Skeletal muscle tissue (tissue), 3 donors: ENCODE measurements at regions not wholly inside any gene's neighbourhood (a gene's known extent, or its start where the extent isn't known, plus 50 kb on each side); places are given as distances from the start of the nearest gene placed in this dataset.

Source experiments
- H3K27ac ChIP-seq: one replicate; pipeline ENCODE4 v1.7.0; 2013; ENCODE audit warnings: mild to moderate bottlenecking, low read depth, low read length, inconsistent platforms
- H3K27me3 ChIP-seq, 3 donors: one replicate each; pipeline ENCODE4 v1.7.0; 2013; ENCODE audit warnings: low read length in 3 of 3; ENCODE audit not compliant: control insufficient read depth in 3 of 3, insufficient read depth in 3 of 3
- H3K36me3 ChIP-seq, 3 donors: one replicate each; pipeline ENCODE4 v1.7.0; 2013; ENCODE audit warnings: low read length in 3 of 3; ENCODE audit not compliant: control insufficient read depth in 3 of 3, insufficient read depth in 3 of 3
- H3K4me1 ChIP-seq, 3 donors: one replicate each; pipeline ENCODE4 v1.7.0; 2013; ENCODE audit warnings: low read length in 3 of 3, mild to moderate bottlenecking in 3 of 3; ENCODE audit not compliant: control insufficient read depth in 3 of 3, insufficient read depth in 3 of 3
- H3K4me3 ChIP-seq, 3 donors: one replicate each; pipeline ENCODE4 v1.7.0; 2013; ENCODE audit warnings: low read length in 3 of 3
- H3K9ac ChIP-seq, 3 donors: one replicate each; pipeline ENCODE4 v1.7.0; 2013; ENCODE audit warnings: low read length in 3 of 3, mild to moderate bottlenecking in 3 of 3, moderate library complexity in 2 of 3, low read depth in 1 of 3
- H3K9me3 ChIP-seq, 3 donors: one replicate each; pipeline ENCODE4 v1.7.0; 2013; ENCODE audit warnings: low read length in 3 of 3; ENCODE audit not compliant: control insufficient read depth in 3 of 3
- donor health status: Osteomylitis.

DNA sequence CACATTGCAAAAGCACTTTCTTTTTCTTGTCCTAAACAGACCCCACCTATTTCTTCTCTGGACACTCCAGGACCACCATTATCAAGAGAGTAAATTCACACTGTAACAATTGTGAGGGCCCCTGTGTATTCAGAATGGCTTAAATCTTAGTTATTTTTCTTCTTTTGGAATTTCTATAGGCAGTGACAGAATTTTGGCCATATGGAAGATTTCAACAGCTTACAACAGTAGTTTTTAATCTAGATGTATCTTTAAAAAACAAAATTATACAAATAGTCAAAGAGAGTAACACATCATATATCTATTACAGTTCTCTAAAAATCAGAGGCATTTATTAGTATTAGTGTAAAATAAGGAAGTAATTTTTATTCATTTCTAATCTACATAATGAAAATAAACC lies 482.1 kb downstream of the LIG4 start:
- Histone ChIP-seq H3K4me1 (no peaks in the 10 kb centered on the region), H3K27me3 (no peaks in the 10 kb centered on the region), H3K9me3 (no peaks in the 10 kb centered on the region), H3K27ac (no peak overlapping the region), H3K36me3 (no peaks in the 10 kb centered on the region), H3K4me3 (no peak overlapping the region), H3K9ac (no peak overlapping the region)

DNA sequence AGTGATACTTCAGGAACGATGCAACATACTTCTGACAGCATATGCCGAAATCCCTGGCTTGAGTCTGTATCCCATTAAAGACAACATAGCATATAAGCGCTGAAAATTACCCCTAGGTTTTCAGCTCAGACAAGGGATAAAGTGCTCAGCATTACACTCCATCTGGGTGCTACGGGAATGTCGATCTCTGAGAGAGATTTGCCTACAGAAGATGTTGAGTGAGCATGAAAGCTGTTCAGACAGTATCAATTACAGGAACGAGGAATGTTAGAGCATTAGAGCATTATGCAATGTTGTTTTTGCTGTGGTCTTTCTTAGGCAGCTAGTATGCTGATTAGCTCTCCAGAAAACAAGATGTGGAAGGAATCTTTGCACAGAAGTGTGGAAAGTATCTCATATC lies 484.5 kb downstream of the LIG4 start:
- Histone ChIP-seq H3K36me3 (no peaks in the 10 kb centered on the region), H3K27ac (no peak overlapping the region), H3K9ac (no peak overlapping the region), H3K9me3 (no peaks in the 10 kb centered on the region), H3K4me3 (no peak overlapping the region), H3K4me1 (no peaks in the 10 kb centered on the region), H3K27me3 (no peaks in the 10 kb centered on the region)

GRCh38 chr13:107721125-107721869 lies 494.0 kb downstream of the LIG4 start:
- H3K36me3 ChIP-seq = no peaks in the 10 kb centered on the region
- no peaks in the 10 kb centered on the region for H3K4me1 ChIP-seq
- H3K9ac ChIP-seq = no peak overlapping the region
- H3K4me3 ChIP-seq = no peak overlapping the region
- H3K27ac ChIP-seq = no peak overlapping the region
- no peaks in the 10 kb centered on the region for H3K9me3 ChIP-seq
- no peaks in the 10 kb centered on the region for H3K27me3 ChIP-seq

- Histone ChIP-seq H3K4me3 (no peak overlapping the region), H3K4me1 (no peaks in the 10 kb centered on the region), H3K27me3 (no peaks in the 10 kb centered on the region)
These were observed 498.6 kb downstream of the LIG4 start for GRCh38 chr13:107716741-107717140.

GRCh38 chr13:107716241-107716640 lies 499.1 kb downstream of the LIG4 start:
- no peaks in the 10 kb centered on the region for H3K36me3 ChIP-seq
- no peaks in the 10 kb centered on the region for H3K4me1 ChIP-seq
- no peaks in the 10 kb centered on the region for H3K9me3 ChIP-seq
- H3K27ac ChIP-seq = no peak overlapping the region
- no peak overlapping the region for H3K9ac ChIP-seq
- no peaks in the 10 kb centered on the region for H3K27me3 ChIP-seq
- no peak overlapping the region for H3K4me3 ChIP-seq

More at GRCh38 chr13:107716741-107717140, 498.6 kb downstream of the LIG4 start:
- Histone ChIP-seq H3K36me3 (no peaks in the 10 kb centered on the region), H3K27ac (no peak overlapping the region), H3K9ac (no peak overlapping the region), H3K9me3 (no peaks in the 10 kb centered on the region)

- Histone ChIP-seq H3K9me3 (no peaks in the 10 kb centered on the region), H3K4me1 (no peaks in the 10 kb centered on the region), H3K27me3 (no peaks in the 10 kb centered on the region), H3K9ac (no peak overlapping the region), H3K27ac (no peak overlapping the region), H3K4me3 (no peak overlapping the region), H3K36me3 (no peaks in the 10 kb centered on the region)
These were observed 499.8 kb downstream of the LIG4 start for GRCh38 chr13:107715496-107715895.

DNA sequence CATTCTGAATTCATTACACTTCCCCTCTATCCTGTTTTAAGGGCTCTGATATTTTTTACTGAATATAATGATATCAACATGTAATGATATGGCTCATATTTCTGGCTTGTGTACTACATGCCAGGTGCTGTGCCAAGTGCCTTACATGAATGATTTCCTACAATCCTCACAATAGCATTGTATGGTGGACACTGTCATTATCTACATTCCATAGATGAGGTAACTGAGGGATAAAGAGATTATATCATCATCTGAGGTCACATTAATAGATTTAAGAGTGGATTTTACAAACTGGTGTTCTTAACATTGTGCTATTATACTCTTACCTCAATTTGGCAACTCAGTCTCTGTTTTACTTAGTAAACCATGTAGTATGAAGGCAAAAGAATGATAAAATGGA lies 502.0 kb downstream of the LIG4 start:
- H3K9ac ChIP-seq = no peak overlapping the region
- no peaks in the 10 kb centered on the region for H3K4me1 ChIP-seq
- no peak overlapping the region for H3K4me3 ChIP-seq
- H3K36me3 ChIP-seq = no peaks in the 10 kb centered on the region
- H3K27me3 ChIP-seq = no peaks in the 10 kb centered on the region
- no peaks in the 10 kb centered on the region for H3K9me3 ChIP-seq
- no peak overlapping the region for H3K27ac ChIP-seq

GRCh38 chr13:107712145-107712860 lies 503.0 kb downstream of the LIG4 start:
- Histone ChIP-seq H3K9ac (no peak overlapping the region), H3K4me3 (no peak overlapping the region), H3K27me3 (no peaks in the 10 kb centered on the region), H3K36me3 (no peaks in the 10 kb centered on the region), H3K4me1 (no peaks in the 10 kb centered on the region), H3K9me3 (no peaks in the 10 kb centered on the region), H3K27ac (no peak overlapping the region)

DNA sequence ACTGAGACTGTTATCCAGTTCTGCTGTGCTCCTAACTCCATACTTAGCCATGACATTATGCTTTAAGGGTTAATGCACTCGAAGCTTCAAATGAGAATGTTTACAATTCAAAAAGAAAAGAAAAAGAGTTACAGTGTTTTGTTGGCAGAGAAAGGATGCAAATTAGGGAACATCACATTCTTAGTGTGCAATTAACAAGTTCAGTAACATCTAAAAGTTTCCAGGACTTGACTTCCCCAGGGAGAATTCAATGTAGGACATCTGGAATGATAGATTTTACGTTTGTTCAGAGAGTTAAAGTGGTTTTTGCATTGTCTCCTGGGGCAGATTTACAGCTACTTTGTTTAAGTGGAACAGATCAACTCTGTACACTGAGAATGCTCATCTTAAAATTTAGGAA lies 525.2 kb downstream of the LIG4 start:
- Histone ChIP-seq H3K4me3 (no peak overlapping the region), H3K9me3 (no peaks in the 10 kb centered on the region), H3K9ac (no peak overlapping the region), H3K27ac (no peak overlapping the region), H3K36me3 (no peaks in the 10 kb centered on the region), H3K4me1 (no peaks in the 10 kb centered on the region), H3K27me3 (no peaks in the 10 kb centered on the region)

GRCh38 chr13:107685876-107686275 lies 529.5 kb downstream of the LIG4 start:
- H3K4me3 ChIP-seq = no peak overlapping the region
- no peak overlapping the region for H3K9ac ChIP-seq
- H3K9me3 ChIP-seq = no peaks in the 10 kb centered on the region
- no peak overlapping the region for H3K27ac ChIP-seq
- no peaks in the 10 kb centered on the region for H3K36me3 ChIP-seq
- no peaks in the 10 kb centered on the region for H3K27me3 ChIP-seq
- no peaks in the 10 kb centered on the region for H3K4me1 ChIP-seq
